ENCODE measurements at regions not wholly inside any gene's neighbourhood (a gene's known extent, or its start where the extent isn't known, plus 50 kb on each side); places are given as distances from the start of the nearest gene placed in this dataset.
"Not testable (repeated sequence)": the region's sequence is repeated elsewhere in the genome, so short reads cannot be mapped to it uniquely, and the experiment has no call there.

- no peak for DNase-seq
Measured at GRCh38 chr5:60163762-60164161, 270.2 kb upstream of the PDE4D start.

GRCh38 chr5:60162441-60162840, 268.9 kb upstream of the PDE4D start:
- no peak for DNase-seq

DNA sequence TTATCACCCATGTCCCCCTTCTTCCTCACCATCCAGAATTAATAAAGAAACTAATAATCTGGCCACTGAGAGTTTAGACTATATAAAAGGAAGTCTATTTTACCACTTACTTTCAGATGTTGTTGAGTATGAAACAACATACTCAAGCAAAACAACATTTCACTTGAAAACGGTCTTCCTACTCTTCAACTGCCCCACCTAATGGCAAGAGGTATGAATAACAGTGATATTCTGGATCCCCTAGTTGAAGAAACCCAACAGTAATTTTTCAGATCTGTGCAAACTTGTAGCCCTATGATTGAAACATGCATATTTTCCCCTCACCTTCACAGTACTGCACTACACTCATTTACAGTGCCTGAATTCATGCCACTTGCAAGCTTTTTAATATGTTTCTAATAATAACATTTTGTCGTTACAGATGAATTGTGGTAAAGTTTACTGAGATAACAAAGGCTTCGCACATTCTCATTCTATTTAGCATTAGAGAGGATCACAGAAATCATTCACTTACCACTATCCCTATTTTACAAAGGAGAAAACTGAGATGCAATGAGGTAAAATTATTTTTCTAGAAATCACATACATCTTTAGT, 267.9 kb upstream of the PDE4D start:
- DNase-seq: no peak

DNA sequence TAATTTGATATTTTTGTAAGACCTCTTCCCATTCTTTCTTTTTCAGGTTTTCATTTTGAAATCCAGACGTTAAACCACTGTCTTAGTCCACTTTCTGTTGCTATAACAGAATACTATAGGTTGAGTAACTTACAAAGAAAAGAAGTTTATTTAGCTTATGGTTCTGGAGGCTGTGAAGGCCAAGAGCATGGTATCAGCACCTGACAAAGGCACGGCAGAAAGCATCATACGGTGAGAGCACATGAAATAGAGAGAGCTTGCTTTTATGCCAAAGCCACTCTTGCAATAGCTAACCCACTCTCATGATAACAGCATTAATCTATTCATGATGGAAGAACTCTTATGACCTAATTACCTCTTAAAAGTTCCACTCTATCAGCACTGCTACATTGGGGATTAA, 255.6 kb upstream of the PDE4D start:
- no peak for DNase-seq

GRCh38 chr5:60148366-60148765, 254.8 kb upstream of the PDE4D start:
- no peak for DNase-seq

DNA sequence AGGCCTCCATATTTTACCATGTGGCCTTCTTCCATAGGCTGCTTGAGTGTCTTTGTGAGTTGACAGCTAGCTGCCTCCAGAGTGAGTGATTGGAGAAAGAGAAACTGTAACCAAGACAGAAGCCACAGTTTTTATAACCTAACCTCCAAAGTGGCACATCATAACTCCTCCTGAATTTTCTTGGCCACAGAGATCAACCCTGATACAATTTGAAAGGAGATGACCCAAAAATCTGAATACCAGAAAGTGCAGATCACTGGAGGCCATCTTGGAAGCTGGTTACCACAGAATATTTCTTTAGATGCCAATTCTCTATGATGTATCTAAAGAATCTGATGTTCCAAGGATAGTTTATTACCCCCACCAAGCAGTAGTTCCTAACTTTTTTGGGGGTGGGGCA, 254.3 kb upstream of the PDE4D start:
- DNase-seq: no peak

GRCh38 chr5:60143942-60144549, 250.5 kb upstream of the PDE4D start:
- DNase-seq: no peak

DNA sequence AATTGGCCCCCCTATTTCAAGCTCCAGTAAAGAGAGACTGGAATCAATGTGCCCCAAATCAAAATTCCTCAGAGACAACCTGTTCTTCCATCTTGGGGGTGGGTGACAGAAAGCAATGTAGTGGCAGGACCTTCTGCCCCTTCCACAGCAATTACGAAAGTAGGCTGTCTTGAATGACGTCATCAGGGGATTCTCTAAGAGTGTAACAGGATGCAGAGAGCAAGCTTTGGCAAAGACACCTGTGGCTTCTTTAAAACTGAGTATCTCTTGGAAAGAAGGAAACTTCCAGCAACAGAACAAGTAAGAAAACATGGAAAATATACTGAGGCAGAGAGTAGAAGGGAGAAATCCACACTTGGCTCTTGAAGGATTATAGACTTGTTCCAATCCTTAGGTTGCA, 247.6 kb upstream of the PDE4D start:
- DNase-seq: no peak

DNA sequence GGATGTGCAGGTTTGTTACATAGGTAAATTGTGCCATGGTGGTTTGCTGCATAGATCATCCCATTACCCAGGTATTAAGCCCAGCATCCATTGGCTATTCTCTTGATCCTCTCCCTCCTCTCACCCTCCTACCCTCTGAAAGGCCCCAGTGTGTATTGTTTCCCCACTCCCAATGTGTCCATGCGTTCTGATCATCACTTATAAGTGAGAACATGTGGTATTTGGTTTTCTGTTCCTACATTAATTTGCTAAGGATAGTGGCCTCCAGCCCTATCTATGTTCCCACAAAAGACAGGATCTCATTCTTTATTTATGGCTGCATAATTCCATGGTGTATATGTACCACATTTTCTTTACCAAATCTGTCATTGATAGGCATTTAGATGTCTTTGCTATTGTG, 243.3 kb upstream of the PDE4D start:
- DNase-seq: no peak

- DNase-seq: no peak
Measured at GRCh38 chr5:60131504-60131903, 238.0 kb upstream of the PDE4D start.

- DNase-seq: no peak
Measured at GRCh38 chr5:60125636-60126035, 232.1 kb upstream of the PDE4D start.

DNA sequence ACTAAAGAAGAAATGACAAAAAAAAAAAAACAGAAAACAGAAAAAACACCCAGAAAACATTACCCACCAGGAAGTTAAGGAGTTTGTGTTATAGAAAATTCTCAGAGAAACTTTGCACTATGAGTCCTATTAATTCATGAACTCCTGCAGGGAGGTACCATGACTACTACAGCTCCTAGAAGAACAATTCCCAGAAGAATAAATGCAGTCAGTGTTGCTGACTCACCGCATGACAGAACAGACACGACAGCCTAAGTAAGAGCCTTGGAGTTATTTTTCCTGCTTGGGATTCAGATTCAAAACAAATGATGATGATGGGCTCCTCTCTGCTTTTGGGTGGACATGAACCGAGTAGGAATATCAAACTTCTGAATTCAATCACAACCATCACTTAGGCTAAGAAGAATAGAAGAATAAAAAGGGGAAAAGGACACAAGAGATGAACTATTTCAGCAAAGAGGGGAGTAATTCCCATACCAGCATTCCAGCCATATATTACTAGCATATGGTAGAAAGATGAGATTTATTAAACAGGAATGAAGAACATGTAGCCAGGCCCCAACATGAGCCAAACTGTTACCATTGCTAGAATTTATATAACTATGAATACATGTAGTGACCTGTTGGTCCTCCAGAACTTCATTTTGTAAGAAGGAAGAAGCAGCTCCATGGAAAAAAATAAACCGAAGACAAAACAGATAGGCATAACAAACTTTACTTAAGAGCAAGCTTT, 209.6 kb upstream of the PDE4D start:
- no peak for DNase-seq

DNA sequence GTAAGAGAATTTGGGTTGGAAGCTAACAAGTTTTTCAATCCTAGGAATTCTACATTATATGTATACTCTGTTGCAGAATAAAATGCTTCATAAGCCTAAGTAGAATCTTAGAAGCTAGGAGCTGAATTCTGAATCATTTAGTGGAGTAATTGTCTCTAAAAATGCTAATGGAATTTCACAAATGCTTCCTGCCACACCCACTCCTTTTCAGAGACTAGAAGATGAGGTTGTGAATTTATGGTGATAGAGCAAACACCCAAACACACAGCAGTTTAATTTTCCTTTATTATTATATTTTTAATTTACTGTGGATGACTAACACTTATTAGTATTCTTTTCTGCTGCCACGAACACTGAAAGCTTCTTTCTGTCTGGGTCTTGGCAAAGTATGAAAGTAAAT, 208.0 kb upstream of the PDE4D start:
- DNase-seq: no peak

- DNase-seq: no peak
Measured at GRCh38 chr5:60092671-60093422, 199.3 kb upstream of the PDE4D start.

- DNase-seq: no peak
Measured at GRCh38 chr5:60086583-60086982, 193.1 kb upstream of the PDE4D start.

GRCh38 chr5:60084226-60084625, 190.7 kb upstream of the PDE4D start:
- no peak for DNase-seq

DNA sequence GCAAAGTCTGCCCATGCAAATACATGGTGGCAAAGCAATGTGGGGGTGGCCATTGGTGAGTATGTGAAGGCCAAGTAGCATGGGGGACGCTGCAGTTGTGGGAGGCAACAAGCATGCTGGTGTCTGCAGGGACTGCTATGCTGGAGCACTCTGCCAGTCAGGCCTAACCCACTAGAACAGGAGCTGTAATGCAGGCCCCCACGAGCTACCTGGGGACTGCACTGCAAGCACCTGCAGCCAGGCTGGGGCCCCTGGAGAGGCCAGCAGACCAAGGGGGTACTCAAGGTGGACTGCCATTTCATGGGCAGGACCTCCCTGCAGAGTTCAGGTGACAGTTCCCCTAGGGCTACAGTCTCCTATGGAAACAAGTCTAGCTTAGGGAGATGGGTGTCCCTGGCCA, 183.8 kb upstream of the PDE4D start:
- DNase-seq: no peak

GRCh38 chr5:60076746-60077145, 183.2 kb upstream of the PDE4D start:
- DNase-seq: no peak

GRCh38 chr5:60066502-60066901, 173.0 kb upstream of the PDE4D start:
- DNase-seq: no peak

GRCh38 chr5:60060389-60060788, 166.9 kb upstream of the PDE4D start:
- DNase-seq: no peak

- no peak for DNase-seq
Measured at GRCh38 chr5:60056191-60056590, 162.7 kb upstream of the PDE4D start.

DNA sequence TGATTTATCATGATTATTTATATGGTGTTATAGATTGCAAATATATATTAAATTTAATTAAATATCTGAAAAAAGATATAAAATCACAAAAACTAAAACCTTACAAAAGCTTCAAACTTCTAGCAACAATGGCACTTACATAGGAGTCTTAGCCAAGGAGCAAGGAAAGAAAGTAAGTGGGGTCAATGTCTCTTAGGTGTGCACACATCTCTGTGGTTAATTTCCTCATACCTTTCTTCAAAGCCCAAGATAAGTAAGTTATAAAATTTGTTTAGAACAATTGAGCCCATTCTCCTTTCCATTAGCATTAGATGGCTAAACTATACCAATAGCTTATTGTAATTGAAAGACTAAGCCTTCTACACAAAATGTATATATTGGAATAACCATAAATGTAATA, 161.6 kb upstream of the PDE4D start:
- DNase-seq: no peak

- not testable (repeated sequence) for DNase-seq
Measured at GRCh38 chr5:60041996-60042664, 148.6 kb upstream of the PDE4D start.
